Smooth muscle cell (in vitro differentiated cells): ENCODE measurements at regions not wholly inside any gene's neighbourhood (a gene's known extent, or its start where the extent isn't known, plus 50 kb on each side); places are given as distances from the start of the nearest gene placed in this dataset.

Source experiments
- DNase-seq: peaks from one replicate; lab custom pipeline; 2025; ENCODE audit not compliant: unreplicated experiment; lab: John Stamatoyannopoulos, UW
- H2AFZ ChIP-seq: fragments of 200-600 bp; sonication (generic); 2 replicates; pipeline ENCODE4 v1.6.0; 2016; ENCODE audit warnings: antibody characterized with exemption, low read depth, mild to moderate bottlenecking
- H3F3A ChIP-seq: fragments of 200-600 bp; sonication (generic); 2 replicates; pipeline ENCODE4 v1.6.0; 2017; ENCODE audit warnings: antibody characterized with exemption, low read depth
- H3K27ac ChIP-seq: fragments of 200-600 bp; sonication (generic); 2 replicates; pipeline ENCODE4 v1.5.1; 2016; ENCODE audit warnings: low read depth, mild to moderate bottlenecking
- H3K27me3 ChIP-seq: fragments of 200-600 bp; sonication (generic); 2 replicates; pipeline ENCODE4 v1.6.1; 2016; ENCODE audit warnings: low read depth, mild to moderate bottlenecking
- H3K36me3 ChIP-seq: fragments of 200-600 bp; sonication (generic); 2 replicates; pipeline ENCODE4 v1.5.1; 2016; ENCODE audit warnings: low read depth
- H3K4me1 ChIP-seq: fragments of 200-600 bp; sonication (generic); 2 replicates; pipeline ENCODE4 v1.5.1; 2016; ENCODE audit warnings: low read depth
- H3K4me2 ChIP-seq: fragments of 200-600 bp; sonication (generic); 2 replicates; pipeline ENCODE4 v1.6.0; 2016; ENCODE audit warnings: mild to moderate bottlenecking
- H3K4me3 ChIP-seq: fragments of 200-600 bp; sonication (generic); 2 replicates; pipeline ENCODE4 v1.5.1; 2016; ENCODE audit warnings: mild to moderate bottlenecking
- H3K79me2 ChIP-seq: fragments of 200-600 bp; sonication (generic); 2 replicates; pipeline ENCODE4 v1.6.0; 2016; ENCODE audit warnings: low read depth, mild to moderate bottlenecking
- H3K9ac ChIP-seq: fragments of 200-600 bp; sonication (generic); 2 replicates; pipeline ENCODE4 v1.6.0; 2016; ENCODE audit warnings: low read depth
- H3K9me3 ChIP-seq: fragments of 200-600 bp; sonication (generic); replicated peaks from 2 replicates; pipeline ENCODE4 v1.5.1; 2016; ENCODE audit warnings: low read depth
- H4K20me1 ChIP-seq: fragments of 200-600 bp; sonication (generic); 2 replicates; pipeline ENCODE4 v1.6.0; 2016; ENCODE audit warnings: low read depth
- WGBS: methylation state at CpG from one replicate; pipeline ENCODE4 v1.1.7; 2016; ENCODE audit warnings: low lambda C conversion rate; 5-methylcytosine and 5-hydroxymethylcytosine counted together
- TF ChIP-seq, protein P1 (sequence below): fragments of 200-600 bp; sonication (generic); IDR thresholded peaks from 2 replicates; pipeline ENCODE4 v1.5.1; 2017; ENCODE audit warnings: borderline replicate concordance, mild to moderate bottlenecking, antibody characterized with exemption; ENCODE audit not compliant: insufficient read depth, poor library complexity, severe bottlenecking

DNA sequence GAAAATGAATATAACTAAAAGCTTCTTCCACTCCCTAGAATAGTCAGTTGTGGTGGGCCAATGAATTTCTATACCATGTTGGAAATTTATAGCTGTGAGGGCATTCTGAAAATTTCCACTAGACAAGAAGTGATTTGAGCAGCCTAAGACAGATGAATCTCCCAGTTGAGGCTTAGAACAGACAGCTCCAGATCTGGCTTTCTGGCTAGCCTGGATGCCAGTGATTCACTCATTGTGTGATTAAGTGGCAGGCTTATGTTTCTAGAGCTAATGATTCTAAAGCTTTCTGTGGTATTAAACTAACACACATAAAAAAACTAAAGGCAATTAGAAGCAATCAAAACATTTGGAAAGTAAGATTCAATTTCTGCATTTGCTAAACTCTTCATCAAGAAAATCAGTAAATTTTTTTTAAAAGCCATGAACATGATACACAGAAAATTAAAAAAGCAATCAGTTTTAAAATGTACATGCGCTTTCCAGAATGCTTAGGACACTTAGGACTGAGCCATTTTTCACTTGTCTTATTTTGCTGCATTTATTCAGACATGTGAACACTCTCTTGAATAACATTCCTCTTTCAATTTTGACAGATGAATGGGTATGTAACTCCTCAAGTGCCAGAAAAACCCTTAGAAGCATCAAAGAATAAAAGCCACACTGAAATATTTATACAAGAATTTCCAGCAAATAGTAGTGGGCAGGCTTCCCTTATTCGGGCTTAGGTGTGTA is 100.5 kb upstream of the GNAQ start:
- Histone ChIP-seq H3K27me3 (no peaks in the 10 kb centered on the region), H2AFZ (no peak overlapping the region), H3K9me3 (no peaks in the 10 kb centered on the region), H3K4me3 (no peak overlapping the region), H4K20me1 (no peaks in the 10 kb centered on the region), H3K9ac (no peak overlapping the region), H3K4me1 (no peaks in the 10 kb centered on the region), H3K79me2 (no peaks in the 10 kb centered on the region), H3K27ac (peak overlapping the region; percentile 40), H3F3A (no peaks in the 10 kb centered on the region), H3K36me3 (no peaks in the 10 kb centered on the region), H3K4me2 (peak overlapping the region; percentile 28)
- WGBS = 96% methylated on average over 2 of the region's 2 CpGs
- DNase-seq = no peak
- TF ChIP-seq, protein P1, sequence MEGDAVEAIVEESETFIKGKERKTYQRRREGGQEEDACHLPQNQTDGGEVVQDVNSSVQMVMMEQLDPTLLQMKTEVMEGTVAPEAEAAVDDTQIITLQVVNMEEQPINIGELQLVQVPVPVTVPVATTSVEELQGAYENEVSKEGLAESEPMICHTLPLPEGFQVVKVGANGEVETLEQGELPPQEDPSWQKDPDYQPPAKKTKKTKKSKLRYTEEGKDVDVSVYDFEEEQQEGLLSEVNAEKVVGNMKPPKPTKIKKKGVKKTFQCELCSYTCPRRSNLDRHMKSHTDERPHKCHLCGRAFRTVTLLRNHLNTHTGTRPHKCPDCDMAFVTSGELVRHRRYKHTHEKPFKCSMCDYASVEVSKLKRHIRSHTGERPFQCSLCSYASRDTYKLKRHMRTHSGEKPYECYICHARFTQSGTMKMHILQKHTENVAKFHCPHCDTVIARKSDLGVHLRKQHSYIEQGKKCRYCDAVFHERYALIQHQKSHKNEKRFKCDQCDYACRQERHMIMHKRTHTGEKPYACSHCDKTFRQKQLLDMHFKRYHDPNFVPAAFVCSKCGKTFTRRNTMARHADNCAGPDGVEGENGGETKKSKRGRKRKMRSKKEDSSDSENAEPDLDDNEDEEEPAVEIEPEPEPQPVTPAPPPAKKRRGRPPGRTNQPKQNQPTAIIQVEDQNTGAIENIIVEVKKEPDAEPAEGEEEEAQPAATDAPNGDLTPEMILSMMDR = no peak

- Histone ChIP-seq H3K27me3 (no peaks in the 10 kb centered on the region), H3K4me1 (no peaks in the 10 kb centered on the region), H3K4me2 (no peak overlapping the region), H2AFZ (no peak overlapping the region), H3K36me3 (no peaks in the 10 kb centered on the region), H3F3A (no peaks in the 10 kb centered on the region), H3K9me3 (no peaks in the 10 kb centered on the region), H3K4me3 (no peak overlapping the region), H3K9ac (no peak overlapping the region), H4K20me1 (no peaks in the 10 kb centered on the region), H3K79me2 (no peaks in the 10 kb centered on the region), H3K27ac (no peak overlapping the region)
- TF ChIP-seq, protein P1 = no peak
- no peak for DNase-seq
Observed at GRCh38 chr9:78130853-78131252, 99.2 kb upstream of the GNAQ start.

DNA sequence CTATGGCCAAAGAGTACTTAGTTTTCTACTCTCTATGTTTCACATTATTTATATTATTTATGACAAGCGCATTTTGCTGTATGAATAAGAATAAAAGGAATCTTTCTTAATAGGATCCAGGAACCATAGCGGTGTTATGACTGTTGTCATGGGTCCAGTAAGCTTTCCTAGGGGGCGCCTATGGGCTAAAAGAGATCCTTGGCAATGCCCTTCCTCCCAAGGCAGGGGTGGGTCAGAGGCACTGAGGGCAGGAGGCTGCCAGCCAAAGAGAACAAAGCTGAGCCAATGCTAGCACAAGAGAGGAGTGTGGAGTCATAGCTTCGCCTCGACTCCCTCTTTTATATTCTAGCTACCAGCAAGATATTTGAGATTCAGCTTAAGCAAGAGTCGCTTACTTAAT is 98.4 kb upstream of the GNAQ start:
- no peaks in the 10 kb centered on the region for H3K79me2 ChIP-seq
- H3K27ac ChIP-seq = no peak overlapping the region
- no peaks in the 10 kb centered on the region for H3K4me1 ChIP-seq
- no peaks in the 10 kb centered on the region for H3K9me3 ChIP-seq
- no peak overlapping the region for H3K4me3 ChIP-seq
- H3K9ac ChIP-seq = no peak overlapping the region
- no peaks in the 10 kb centered on the region for H4K20me1 ChIP-seq
- H3K27me3 ChIP-seq = no peaks in the 10 kb centered on the region
- no peak for DNase-seq
- no peaks in the 10 kb centered on the region for H3K36me3 ChIP-seq
- no peak overlapping the region for H3K4me2 ChIP-seq
- no peak overlapping the region for H2AFZ ChIP-seq
- TF ChIP-seq, protein P1 = no peak
- no peaks in the 10 kb centered on the region for H3F3A ChIP-seq
- WGBS = 58% methylated on average over 6 of the region's 6 CpGs
